ENCODE measurements at regions not wholly inside any gene's neighbourhood (a gene's known extent, or its start where the extent isn't known, plus 50 kb on each side); places are given as distances from the start of the nearest gene placed in this dataset.

GRCh38 chr4:65202853-65203236, 467.4 kb downstream of the EPHA5 start:
- Histone ChIP-seq H3K9me3 (no peaks in the 10 kb centered on the region), H3K27ac (no peak overlapping the region), H3K4me1 (no peaks in the 10 kb centered on the region), H3K36me3 (no peaks in the 10 kb centered on the region), H3K4me3 (no peak overlapping the region), H3K27me3 (no peaks in the 10 kb centered on the region)
- intact Hi-C loops (cut with DNase I): no loop called here
- no peak for DNase-seq
- no peak for TF ChIP-seq CTCF (IDR thresholded peaks at IDR 0.05)
- TF ChIP-seq POLR2AphosphoS5 (IDR thresholded peaks at IDR 0.05): no peak
- no peak for TF ChIP-seq POLR2A (IDR thresholded peaks at IDR 0.05)
- no peak for TF ChIP-seq EP300 (IDR thresholded peaks at IDR 0.05)

- no peak for DNase-seq
- H3K4me3 ChIP-seq: no peak overlapping the region
- H3K27ac ChIP-seq: no peak overlapping the region
- no peaks in the 10 kb centered on the region for H3K27me3 ChIP-seq
- 60 to 69% methylated on average over 2 of the region's 2 CpGs for WGBS, 2 donors
- intact Hi-C loops (cut with DNase I): no loop called here
- H3K9me3 ChIP-seq: no peaks in the 10 kb centered on the region
- H3K36me3 ChIP-seq: no peaks in the 10 kb centered on the region
- TF ChIP-seq CTCF (IDR thresholded peaks at IDR 0.05): no peak
- H3K4me1 ChIP-seq: no peaks in the 10 kb centered on the region
Observed at GRCh38 chr4:65202165-65202852, 468.0 kb downstream of the EPHA5 start.

- intact Hi-C loops (cut with DNase I): no loop called here
Observed at GRCh38 chr4:65195666-65196065, 474.6 kb downstream of the EPHA5 start.

GRCh38 chr4:65195002-65195401, 475.3 kb downstream of the EPHA5 start:
- intact Hi-C loops (cut with DNase I): no loop called here
- Histone ChIP-seq H3K4me1 (no peaks in the 10 kb centered on the region), H3K27me3 (no peaks in the 10 kb centered on the region), H3K9me3 (no peaks in the 10 kb centered on the region), H3K27ac (no peak overlapping the region), H3K4me3 (no peak overlapping the region), H3K36me3 (no peaks in the 10 kb centered on the region)
- TF ChIP-seq POLR2A (IDR thresholded peaks at IDR 0.05): no peak
- no peak for TF ChIP-seq POLR2AphosphoS5 (IDR thresholded peaks at IDR 0.05)
- TF ChIP-seq EP300 (IDR thresholded peaks at IDR 0.05): no peak
- TF ChIP-seq CTCF (IDR thresholded peaks at IDR 0.05): no peak
- DNase-seq: no peak
- WGBS, 2 donors: 51 to 70% methylated on average over 2 of the region's 2 CpGs

More at GRCh38 chr4:65195666-65196065, 474.6 kb downstream of the EPHA5 start:
- 89 to 90% methylated on average over 5 of the region's 5 CpGs for WGBS, 2 donors
- TF ChIP-seq POLR2A (IDR thresholded peaks at IDR 0.05) (no peak), EP300 (IDR thresholded peaks at IDR 0.05) (no peak), CTCF (IDR thresholded peaks at IDR 0.05) (no peak), POLR2AphosphoS5 (IDR thresholded peaks at IDR 0.05) (no peak)
- H3K27me3 ChIP-seq: no peaks in the 10 kb centered on the region
- no peak for DNase-seq
- H3K9me3 ChIP-seq: no peaks in the 10 kb centered on the region
- H3K4me3 ChIP-seq: no peak overlapping the region
- no peaks in the 10 kb centered on the region for H3K4me1 ChIP-seq
- no peak overlapping the region for H3K27ac ChIP-seq
- H3K36me3 ChIP-seq: no peaks in the 10 kb centered on the region

GRCh38 chr4:65193985-65194384, 476.3 kb downstream of the EPHA5 start:
- Histone ChIP-seq H3K9me3 (peaks cover 0 to 1% (median 0%) of the 10 kb centered on the region in 4 donors), H3K36me3 (no peaks in the 10 kb centered on the region), H3K27ac (no peak overlapping the region), H3K4me3 (no peak overlapping the region), H3K27me3 (no peaks in the 10 kb centered on the region), H3K4me1 (no peaks in the 10 kb centered on the region)
- intact Hi-C loops (cut with DNase I): no loop called here
- WGBS, 2 donors: 84 to 87% methylated on average over 7 of the region's 7 CpGs
- DNase-seq: no peak
- TF ChIP-seq POLR2AphosphoS5 (IDR thresholded peaks at IDR 0.05) (no peak), CTCF (IDR thresholded peaks at IDR 0.05) (no peak), POLR2A (IDR thresholded peaks at IDR 0.05) (no peak), EP300 (IDR thresholded peaks at IDR 0.05) (no peak)
